ENCODE measurements at regions not wholly inside any gene's neighbourhood (a gene's known extent, or its start where the extent isn't known, plus 50 kb on each side); places are given as distances from the start of the nearest gene placed in this dataset.

DNA sequence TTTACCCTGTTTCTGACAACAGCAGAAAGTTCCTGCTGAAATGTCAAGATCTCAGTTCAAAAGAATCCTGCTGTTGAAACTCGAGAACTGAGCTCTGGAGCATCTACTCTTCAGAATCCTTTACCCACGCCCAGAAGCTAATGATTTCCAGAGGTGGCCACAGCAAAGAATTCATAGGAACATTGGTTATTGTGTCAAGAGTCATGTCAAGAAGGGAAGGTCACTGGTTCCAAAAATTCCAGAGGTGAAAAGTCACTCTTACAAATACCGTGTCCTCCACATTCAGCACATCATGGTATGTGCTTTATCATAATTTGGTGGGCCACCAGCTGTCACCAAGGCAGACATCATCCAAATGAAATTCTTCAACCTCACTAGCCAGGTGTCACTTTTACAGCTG is 394.4 kb upstream of the NPVF start:
- TF ChIP-seq CTCF (IDR thresholded peaks at IDR 0.05) (no peak), POLR2A (IDR thresholded peaks at IDR 0.05) (no peak)

All from adrenal gland (tissue), 5 donors.